Skeletal muscle cell (primary cell): ENCODE measurements at regions not wholly inside any gene's neighbourhood (a gene's known extent, or its start where the extent isn't known, plus 50 kb on each side); places are given as distances from the start of the nearest gene placed in this dataset.
"Not testable (repeated sequence)": the region's sequence is repeated elsewhere in the genome, so short reads cannot be mapped to it uniquely, and the experiment has no call there.

Source experiments
- DNase-seq: peaks from one replicate; pipeline ENCODE4 v3.0.0-alpha.2; 2010; ENCODE audit warnings: low read depth
- H3K4me3 ChIP-seq: 2 replicates; pipeline ENCODE4 v1.5.1; 2011; ENCODE audit warnings: low read depth, mild to moderate bottlenecking, control low read depth, low read length, moderate library complexity

- DNase-seq, result no peak
Measured at GRCh38 chr13:27327633-27328032, 57.0 kb downstream of the RASL11A start.

GRCh38 chr13:27329210-27329609 is 58.6 kb downstream of the RASL11A start:
- H3K4me3 ChIP-seq, result no peak overlapping the region
- no peak for DNase-seq

More at GRCh38 chr13:27327633-27328032, 57.0 kb downstream of the RASL11A start:
- H3K4me3 ChIP-seq, result no peak overlapping the region

DNA sequence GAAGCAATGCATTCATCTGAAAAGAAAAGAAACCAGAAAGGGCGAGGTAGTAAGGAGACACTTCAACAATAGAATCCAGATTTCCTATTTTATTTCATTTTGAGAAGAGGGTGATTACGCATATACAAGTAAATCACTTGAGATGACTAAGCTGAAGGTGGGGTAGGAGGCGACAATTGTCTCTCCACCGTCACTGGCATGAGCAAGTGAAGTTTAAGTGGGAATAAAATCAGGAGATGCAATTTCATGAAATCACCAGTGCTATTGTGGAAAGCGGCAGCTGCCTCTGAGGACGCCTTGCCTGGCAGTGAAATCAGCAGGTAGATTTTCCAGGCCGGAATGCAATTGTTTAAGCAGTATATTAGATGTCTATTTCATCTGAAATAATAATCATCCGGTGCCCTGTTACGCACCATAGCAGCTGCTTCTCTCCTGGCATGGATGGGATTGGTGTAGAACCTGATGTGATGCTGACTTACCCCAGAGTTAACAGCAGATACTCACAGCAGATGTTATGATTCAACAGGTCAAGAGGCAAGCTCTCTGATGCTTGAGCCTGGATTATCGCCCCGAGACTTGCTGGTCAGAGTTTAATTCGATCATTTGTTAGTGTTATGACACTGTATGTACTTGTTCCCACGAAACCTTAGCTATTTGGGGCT is 64.3 kb downstream of the RASL11A start:
- peak; percentile 22 for DNase-seq
- H3K4me3 ChIP-seq, result no peak overlapping the region

- no peak overlapping the region for H3K4me3 ChIP-seq
- no peak for DNase-seq
Measured at GRCh38 chr13:27336014-27336673, 65.5 kb downstream of the RASL11A start.

DNA sequence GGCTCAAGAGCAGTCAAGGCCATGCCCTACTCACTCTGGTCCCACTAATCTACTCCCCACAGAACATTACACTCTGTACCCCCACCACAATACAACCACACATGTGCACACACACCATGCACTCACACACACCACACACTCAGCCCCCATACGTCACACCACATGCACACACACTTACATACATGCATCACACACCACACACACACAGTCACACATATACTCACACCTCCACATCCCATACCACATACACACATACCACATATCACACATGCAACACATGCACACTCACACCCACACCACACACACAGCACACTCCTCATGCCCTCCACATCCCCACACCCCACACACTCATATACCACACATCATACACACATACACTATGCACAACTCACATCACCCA is 67.6 kb downstream of the RASL11A start:
- DNase-seq, result no peak
- H3K4me3 ChIP-seq, result no peak overlapping the region

- H3K4me3 ChIP-seq, result no peak overlapping the region
- no peak for DNase-seq
Measured at GRCh38 chr13:27338816-27339215, 68.2 kb downstream of the RASL11A start.

DNA sequence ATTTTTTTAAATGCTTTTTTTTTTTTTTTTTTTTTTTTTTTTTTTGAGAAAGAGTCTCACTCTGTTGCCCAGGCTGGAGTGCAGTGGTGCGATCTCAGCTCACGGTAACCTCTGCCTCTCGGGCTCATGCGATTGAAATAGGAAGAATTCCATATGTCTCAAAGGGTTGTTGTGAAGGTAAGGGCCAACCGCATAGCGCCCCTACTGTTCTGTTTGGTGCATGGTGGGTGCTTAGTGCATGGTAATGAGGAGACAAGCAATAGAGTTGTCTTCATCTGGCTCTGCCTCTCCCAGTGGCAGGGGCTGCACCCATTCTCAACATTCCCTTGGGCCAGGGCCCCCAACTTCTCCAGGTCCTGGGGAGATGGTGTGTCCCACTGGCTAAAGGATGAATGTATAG is 68.7 kb downstream of the RASL11A start:
- H3K4me3 ChIP-seq, result no peak overlapping the region
- no peak for DNase-seq

GRCh38 chr13:27341616-27342015 is 71.0 kb downstream of the RASL11A start:
- no peak for DNase-seq

DNA sequence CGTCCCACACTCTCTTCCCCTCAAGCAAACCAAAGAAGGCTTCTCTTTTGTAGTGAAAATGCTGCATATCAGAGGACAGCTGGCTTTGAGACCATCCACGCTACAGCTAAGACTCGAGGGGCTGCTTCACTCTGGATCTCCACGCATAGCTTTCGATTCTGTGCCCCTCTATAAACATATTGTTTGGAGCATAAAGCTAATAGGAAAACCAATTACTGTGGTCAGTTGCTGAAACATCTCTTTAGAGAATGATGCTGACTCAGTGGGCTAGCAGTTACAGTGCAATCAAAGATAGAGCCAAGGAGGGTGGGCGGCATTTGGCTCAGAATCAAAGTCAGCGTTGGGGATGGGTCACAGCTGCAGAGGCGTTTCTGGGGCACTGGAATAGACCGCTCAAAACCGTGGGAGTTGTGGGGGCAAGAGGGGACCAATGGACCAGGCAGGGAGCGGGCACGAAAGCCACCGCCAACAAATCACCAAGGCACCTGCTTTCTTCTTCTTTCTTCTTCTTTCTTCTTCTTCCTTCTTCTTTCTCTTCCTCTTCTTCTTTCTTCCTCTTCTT is 76.7 kb downstream of the RASL11A start:
- no peak for DNase-seq

More at GRCh38 chr13:27341616-27342015, 71.0 kb downstream of the RASL11A start:
- no peak overlapping the region for H3K4me3 ChIP-seq

DNA sequence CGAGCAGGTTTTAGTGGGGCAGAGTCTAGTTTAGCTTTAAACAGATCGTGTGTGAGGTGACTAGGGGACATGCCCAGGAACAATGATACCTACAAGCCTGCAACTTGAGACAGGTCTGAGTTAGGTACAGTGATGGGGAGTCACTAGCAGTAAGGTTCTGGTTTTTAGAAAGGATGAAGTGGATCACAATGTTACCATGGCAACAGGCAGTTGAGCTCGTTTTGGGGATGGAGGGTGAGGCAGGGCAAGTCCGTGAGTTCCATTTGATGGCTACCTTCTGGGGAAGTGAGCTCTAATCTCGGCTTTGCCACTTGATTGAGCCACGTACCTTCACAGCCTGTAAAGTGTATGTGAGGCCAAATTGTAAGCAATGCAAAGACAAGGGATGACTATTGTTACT is 76.0 kb upstream of the GTF3A start:
- no peak for DNase-seq

More for the DNA sequence above, 76.7 kb downstream of the RASL11A start:
- H3K4me3 ChIP-seq, result no peak overlapping the region

DNA sequence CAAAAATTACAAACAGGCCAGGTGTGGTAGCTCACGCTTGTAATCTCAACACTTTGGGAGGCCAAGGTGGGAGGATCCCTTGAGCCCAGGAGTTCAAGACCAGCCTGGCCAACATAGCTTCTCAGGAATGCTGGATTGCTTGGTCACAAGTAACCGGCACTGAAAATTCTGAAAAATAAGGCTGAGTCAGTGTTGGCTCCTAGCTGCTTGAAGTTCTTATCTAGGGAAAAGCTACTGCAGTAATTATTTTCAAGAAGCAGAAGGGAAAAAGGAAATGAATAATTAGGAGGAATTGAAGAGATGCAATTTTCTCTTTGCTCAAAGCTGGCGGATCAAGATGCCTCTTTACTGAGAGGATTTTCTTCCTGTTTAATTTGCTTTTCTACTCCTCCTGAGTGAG is 75.0 kb upstream of the GTF3A start:
- DNase-seq, result no peak
- no peak overlapping the region for H3K4me3 ChIP-seq

More for the DNA sequence above, 76.0 kb upstream of the GTF3A start:
- H3K4me3 ChIP-seq, result no peak overlapping the region

GRCh38 chr13:27350825-27351224 is 73.6 kb upstream of the GTF3A start:
- not testable (repeated sequence) for DNase-seq, H3K4me3 ChIP-seq

- H3K4me3 ChIP-seq, result no peak overlapping the region
- DNase-seq, result no peak
Measured at GRCh38 chr13:27352698-27353097, 71.7 kb upstream of the GTF3A start.

DNA sequence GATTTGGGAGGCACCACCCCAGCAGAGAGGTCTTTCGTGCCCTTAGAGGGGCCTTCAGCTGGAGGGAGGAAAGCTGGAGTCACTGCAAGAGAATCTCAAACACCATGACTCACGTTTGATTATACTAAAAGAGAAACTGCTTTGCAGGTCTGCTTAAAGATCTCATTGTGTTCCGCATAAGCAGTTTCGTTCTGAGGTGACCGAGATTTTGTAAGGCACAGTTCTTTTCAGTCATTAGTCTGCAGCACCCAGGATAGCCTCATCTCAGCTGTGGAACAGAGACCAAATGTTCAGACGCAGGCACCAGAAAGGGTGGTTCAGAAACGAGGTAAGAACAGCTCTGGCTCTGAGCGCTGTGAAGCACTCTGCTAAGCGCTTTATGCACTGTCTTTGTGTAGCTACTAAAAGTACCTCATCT is 71.2 kb upstream of the GTF3A start:
- DNase-seq, result no peak
- H3K4me3 ChIP-seq, result no peak overlapping the region

DNA sequence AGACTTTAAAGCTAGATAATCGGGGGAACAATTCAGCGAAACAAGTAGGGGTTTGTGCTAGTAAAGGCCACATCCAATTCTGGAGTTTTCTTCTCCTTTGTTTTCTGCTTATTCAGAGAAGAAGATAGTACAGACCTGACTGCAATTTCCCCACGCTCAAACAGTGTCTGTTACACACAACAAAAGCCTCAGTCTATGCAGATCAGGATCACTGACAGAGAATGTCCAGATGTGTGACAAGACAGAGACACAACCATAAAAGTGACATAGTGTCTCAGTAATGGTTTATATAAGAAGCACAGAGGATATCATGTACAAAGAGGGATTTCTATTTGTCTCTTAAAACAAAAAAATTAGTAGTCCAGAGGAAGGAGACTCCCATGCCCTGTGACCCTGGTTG is 70.7 kb upstream of the GTF3A start:
- DNase-seq, result no peak
- H3K4me3 ChIP-seq, result no peak overlapping the region

GRCh38 chr13:27354379-27354778 is 70.0 kb upstream of the GTF3A start:
- no peak for DNase-seq

DNA sequence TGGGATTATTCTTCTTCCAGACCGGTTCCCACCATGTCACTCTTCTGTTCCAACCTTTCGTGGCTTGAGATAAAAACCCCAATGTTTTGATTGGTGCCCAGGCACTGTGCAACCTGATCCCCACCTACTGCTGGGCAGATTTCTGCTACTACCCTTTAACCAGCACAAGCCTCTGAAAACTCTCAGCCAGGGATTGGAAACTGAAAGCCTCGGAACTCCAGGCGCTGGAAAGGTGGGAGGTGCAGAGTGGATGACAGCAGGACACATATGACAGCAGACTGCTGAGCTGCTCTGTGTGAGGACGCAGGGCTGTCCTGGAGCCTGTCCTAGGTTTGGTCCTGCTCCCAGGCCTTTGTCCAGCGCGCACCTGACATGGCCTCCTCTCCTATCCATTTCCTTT is 68.5 kb upstream of the GTF3A start:
- no peak overlapping the region for H3K4me3 ChIP-seq
- DNase-seq, result no peak

More at GRCh38 chr13:27354379-27354778, 70.0 kb upstream of the GTF3A start:
- no peak overlapping the region for H3K4me3 ChIP-seq

DNA sequence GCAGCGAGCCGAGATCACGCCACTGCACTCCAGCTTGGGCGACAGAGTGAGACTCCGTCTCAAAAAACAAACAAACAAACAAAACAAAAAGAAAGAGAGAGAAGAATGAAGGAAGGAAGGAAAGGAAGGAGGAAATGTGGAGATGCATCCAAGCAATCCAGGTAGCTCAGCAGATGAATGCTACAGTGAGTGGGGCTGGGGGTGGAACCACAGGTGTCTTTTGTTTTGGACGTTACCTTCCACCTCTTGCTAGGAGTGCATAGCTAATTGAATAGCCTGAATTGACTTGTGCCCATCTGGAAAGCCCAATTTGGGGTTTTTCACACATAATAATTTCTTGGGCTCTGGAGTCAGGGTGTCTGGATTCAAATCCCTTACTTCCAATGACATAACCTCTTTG is 66.0 kb upstream of the GTF3A start:
- DNase-seq, result no peak
- H3K4me3 ChIP-seq, result no peak overlapping the region

GRCh38 chr13:27359199-27359821 is 65.1 kb upstream of the GTF3A start:
- DNase-seq, result no peak
- no peak overlapping the region for H3K4me3 ChIP-seq

DNA sequence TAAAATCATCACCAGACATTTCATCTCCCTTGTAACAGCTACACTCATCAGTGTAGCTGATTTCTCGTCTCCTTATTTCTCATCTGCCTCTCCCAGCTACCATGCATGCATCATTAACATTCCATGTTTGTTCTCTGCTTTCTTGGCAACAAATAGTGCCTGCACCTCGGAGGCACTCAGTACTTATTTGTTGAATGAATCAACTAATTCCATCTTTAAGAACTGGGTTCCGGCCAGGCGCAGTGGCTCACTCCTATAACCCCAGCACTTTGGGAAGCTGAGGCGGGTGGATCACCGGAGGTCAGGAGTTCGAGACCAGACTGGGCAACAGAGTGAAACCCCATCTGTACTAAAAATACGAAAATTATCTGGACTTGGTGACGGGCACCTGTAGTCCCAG is 63.9 kb upstream of the GTF3A start:
- no peak overlapping the region for H3K4me3 ChIP-seq
- no peak for DNase-seq
